Stomach (tissue), 8 donors: ENCODE measurements at regions not wholly inside any gene's neighbourhood (a gene's known extent, or its start where the extent isn't known, plus 50 kb on each side); places are given as distances from the start of the nearest gene placed in this dataset.

Experiments used
- DNase-seq, 2 donors: peaks; one replicate each; pipeline versions ENCODE4 v3.0.0 to v3.0.0-alpha.2; 2013 to 2019
- H3K27ac ChIP-seq, 5 donors: fragments of 200-600 bp in 4 of 5; sonication (generic) in 4 of 5; one replicate each; pipeline ENCODE4 v1.5.1; 2013 to 2019; ENCODE audit warnings: mild to moderate bottlenecking in 1 of 5, moderate library complexity in 1 of 5
- H3K27me3 ChIP-seq, 3 donors: fragments of 200-600 bp; sonication (generic); one replicate each; pipeline ENCODE4 v1.5.1; 2017 to 2019; ENCODE audit warnings: mixed run types in 1 of 3
- H3K36me3 ChIP-seq, 4 donors: fragments of 200-600 bp; sonication (generic); 1 replicate in 3 of 4; 2 replicates in 1 of 4; pipeline ENCODE4 v1.5.1; 2016 to 2019
- H3K4me1 ChIP-seq, 4 donors: fragments of 200-600 bp; sonication (generic); one replicate each; pipeline ENCODE4 v1.5.1; 2016 to 2019
- H3K4me3 ChIP-seq, 4 donors: fragments of 200-600 bp; sonication (generic) in 3 of 4; one replicate each; pipeline ENCODE4 v1.5.1; 2016 to 2019; ENCODE audit warnings: mild to moderate bottlenecking in 1 of 4
- H3K9me3 ChIP-seq, 4 donors: fragments of 200-600 bp; sonication (generic); one replicate each; pipeline ENCODE4 v1.5.1; 2016 to 2019
- CTCF ChIP-seq, 7 experiments: fragments of 450-650 bp in 4 of 7; fragments of 200-600 bp in 3 of 7; sonication (generic) in 3 of 7; IDR thresholded peaks; one replicate each; pipeline ENCODE4 v1.5.1; 2016 to 2019; ENCODE audit warnings: antibody characterized with exemption in 7 of 7, control low read depth in 2 of 7, mild to moderate bottlenecking in 1 of 7
- EP300 ChIP-seq: sonication (generic); formaldehyde crosslinking; IDR thresholded peaks from one replicate; pipeline ENCODE4 v1.6.1; 2017; ENCODE audit warnings: antibody characterized with exemption
- POLR2A ChIP-seq, 4 donors: fragments of 450-650 bp; IDR thresholded peaks; one replicate each; pipeline ENCODE4 v1.6.1; 2016; ENCODE audit warnings: antibody characterized with exemption in 4 of 4, control low read depth in 2 of 4, mild to moderate bottlenecking in 1 of 4, moderate library complexity in 1 of 4
- POLR2AphosphoS5 ChIP-seq, 3 donors: sonication (generic); formaldehyde crosslinking; IDR thresholded peaks; one replicate each; pipeline ENCODE4 v1.6.1; 2016; ENCODE audit warnings: antibody characterized with exemption in 3 of 3
- WGBS, 5 donors: extraction: QIAGEN DNeasy Blood & Tissue Kit in 3 of 5; methylation state at CpG; one replicate each; pipeline versions ENCODE4 v1.1.5 to v1.1.7; 2013 to 2018; 5-methylcytosine and 5-hydroxymethylcytosine counted together
- intact Hi-C: fragments of 100-400 bp; cut with DNase I; formaldehyde crosslinking; loops from one replicate; pipeline ENCODE4 v1.15.1; 2023; ENCODE audit warnings: low total_unique reads
- donor health status: healthy with polysubstance abuse.
- donor health status: Bipolar disorder and iron deficiency.
- donor health status: healthy.

DNA sequence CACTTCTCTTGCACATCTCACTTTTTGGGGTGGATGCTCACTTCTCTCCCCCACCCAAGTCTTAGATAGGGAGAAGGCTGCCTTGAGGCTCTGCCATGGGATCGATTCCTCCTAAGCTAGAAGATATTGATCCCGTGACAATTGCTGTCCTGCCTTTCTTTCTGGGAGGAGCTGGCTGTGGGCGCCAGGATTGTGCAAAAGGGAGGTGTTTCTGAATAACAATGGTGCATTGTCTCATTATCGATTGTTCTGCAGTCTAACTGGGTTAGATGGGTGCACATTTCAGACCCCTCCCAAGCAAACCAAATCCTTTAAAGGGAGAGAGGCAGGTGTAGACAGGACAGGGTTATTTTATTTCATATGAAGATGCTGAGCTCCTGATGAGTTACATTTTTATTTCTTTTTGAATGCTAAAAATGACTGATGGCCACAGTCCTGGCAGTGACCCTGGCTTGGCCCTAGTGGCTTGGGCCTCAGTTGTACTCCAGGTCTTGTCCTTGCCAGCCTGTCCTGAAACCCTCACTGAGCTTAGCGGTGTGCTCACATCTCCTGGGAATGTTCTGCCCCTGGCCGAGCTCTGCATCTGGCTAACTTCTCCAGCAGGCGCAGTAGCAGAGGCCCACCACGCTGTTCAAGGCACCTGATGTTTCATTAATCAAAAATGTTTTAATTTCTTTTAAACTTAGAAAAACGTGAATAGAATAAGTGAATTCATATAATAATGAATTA is 99.0 kb upstream of the KAZN start:
- Histone ChIP-seq H3K4me3 (no peak overlapping the region), H3K4me1 (peaks cover 0 to 8% (median 4%) of the 10 kb centered on the region in 4 donors), H3K9me3 (no peaks in the 10 kb centered on the region), H3K27ac (no peak overlapping the region), H3K27me3 (peaks cover 0 to 13% (median 0%) of the 10 kb centered on the region in 3 donors), H3K36me3 (no peaks in the 10 kb centered on the region)
- TF ChIP-seq CTCF (IDR thresholded peaks at IDR 0.05) (no peak), EP300 (no peak), POLR2A (IDR thresholded peaks at IDR 0.05) (no peak), POLR2AphosphoS5 (IDR thresholded peaks at IDR 0.05) (no peak)
- DNase-seq = no peak
- 68 to 78% (median 77%) methylated on average over 9 of the region's 9 CpGs for WGBS, 5 donors
- intact Hi-C loops = no loop called here

GRCh38 chr1:14500041-14500440 is 98.4 kb upstream of the KAZN start:
- Histone ChIP-seq H3K9me3 (no peaks in the 10 kb centered on the region), H3K4me3 (no peak overlapping the region), H3K4me1 (peaks cover 0 to 8% (median 4%) of the 10 kb centered on the region in 4 donors), H3K36me3 (no peaks in the 10 kb centered on the region), H3K27me3 (peaks cover 0 to 15% (median 0%) of the 10 kb centered on the region in 3 donors), H3K27ac (no peak overlapping the region)
- DNase-seq = no peak
- no peak for TF ChIP-seq POLR2AphosphoS5 (IDR thresholded peaks at IDR 0.05)
- no peak for TF ChIP-seq CTCF (IDR thresholded peaks at IDR 0.05)
- TF ChIP-seq EP300 = no peak
- no peak for TF ChIP-seq POLR2A (IDR thresholded peaks at IDR 0.05)
- whole genome bisulfite sequencing, 5 donors = 24 to 45% (median 36%) methylated on average over 4 of the region's 4 CpGs
- intact Hi-C loops = no loop called here

GRCh38 chr1:14500912-14501311 is 97.6 kb upstream of the KAZN start:
- H3K4me1 ChIP-seq = peaks cover 0 to 8% (median 4%) of the 10 kb centered on the region in 4 donors
- no peak overlapping the region for H3K27ac ChIP-seq
- DNase-seq = no peak
- H3K27me3 ChIP-seq = peaks cover 0 to 15% (median 0%) of the 10 kb centered on the region in 3 donors
- intact Hi-C loops = no loop called here
- no peaks in the 10 kb centered on the region for H3K36me3 ChIP-seq
- no peaks in the 10 kb centered on the region for H3K9me3 ChIP-seq
- no peak for TF ChIP-seq POLR2A (IDR thresholded peaks at IDR 0.05)
- TF ChIP-seq EP300 = no peak
- TF ChIP-seq CTCF (IDR thresholded peaks at IDR 0.05) = no peak
- TF ChIP-seq POLR2AphosphoS5 (IDR thresholded peaks at IDR 0.05) = no peak
- 96 to 100% (median 97%) methylated on average over 1 of the region's 1 CpG for WGBS, 5 donors
- no peak overlapping the region for H3K4me3 ChIP-seq

DNA sequence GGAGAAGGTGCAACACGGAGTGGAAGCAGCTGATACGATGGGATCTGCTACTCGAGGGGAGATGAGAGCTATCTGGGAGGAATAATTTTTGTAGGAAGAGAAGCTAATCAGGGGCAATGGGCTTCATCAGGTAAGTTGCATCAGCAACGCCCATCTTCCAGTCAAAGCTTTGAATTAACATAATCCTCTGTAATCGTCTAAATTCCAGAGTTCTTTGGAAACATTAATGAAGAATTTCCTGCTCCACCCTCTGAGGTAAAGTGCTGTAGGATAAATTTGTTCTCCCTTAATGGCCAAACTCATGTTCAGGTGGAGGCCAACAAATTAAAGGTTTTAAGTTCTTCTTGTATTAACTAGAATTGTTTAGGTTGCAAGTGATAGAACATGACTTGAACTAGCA is 94.0 kb upstream of the KAZN start:
- Histone ChIP-seq H3K27me3 (peaks cover 0 to 9% (median 0%) of the 10 kb centered on the region in 3 donors), H3K4me3 (no peak overlapping the region), H3K9me3 (no peaks in the 10 kb centered on the region), H3K4me1 (peaks cover 0 to 2% (median 0%) of the 10 kb centered on the region in 4 donors), H3K27ac (no peak overlapping the region), H3K36me3 (no peaks in the 10 kb centered on the region)
- TF ChIP-seq EP300 = no peak
- TF ChIP-seq CTCF (IDR thresholded peaks at IDR 0.05) = no peak
- TF ChIP-seq POLR2A (IDR thresholded peaks at IDR 0.05) = no peak
- TF ChIP-seq POLR2AphosphoS5 (IDR thresholded peaks at IDR 0.05) = no peak
- intact Hi-C loops = no loop called here
- WGBS, 5 donors = 61 to 85% (median 72%) methylated on average over 5 of the region's 5 CpGs
- DNase-seq = no peak
